HG03575 (cell line): ENCODE measurements at regions not wholly inside any gene's neighbourhood (a gene's known extent, or its start where the extent isn't known, plus 50 kb on each side); places are given as distances from the start of the nearest gene placed in this dataset.

Experiments
- ATAC-seq: cut with Tn5 transposase; IDR thresholded peaks from one replicate; pipeline ENCODE4 v1.9.1; 2021; ENCODE audit not compliant: unreplicated experiment, insufficient number of reproducible peaks, low FRiP score; ENCODE audit errors: extremely low read depth

GRCh38 chr9:23050548-23050947 is 603.9 kb downstream of the DMRTA1 start:
- no peak for ATAC-seq

- no peak for ATAC-seq
These were observed 626.5 kb downstream of the DMRTA1 start for GRCh38 chr9:23073136-23073535.

GRCh38 chr9:23079798-23080197 is 633.2 kb downstream of the DMRTA1 start:
- no peak for ATAC-seq

GRCh38 chr9:23081377-23081776 is 634.8 kb downstream of the DMRTA1 start:
- ATAC-seq = no peak

GRCh38 chr9:23088932-23089364 is 642.3 kb downstream of the DMRTA1 start:
- no peak for ATAC-seq

- no peak for ATAC-seq
These were observed 671.0 kb downstream of the DMRTA1 start for GRCh38 chr9:23117616-23118015.

- ATAC-seq = no peak
These were observed 674.0 kb downstream of the DMRTA1 start for GRCh38 chr9:23120630-23121029.

- ATAC-seq = no peak
These were observed 676.5 kb downstream of the DMRTA1 start for GRCh38 chr9:23123048-23123632.

GRCh38 chr9:23145467-23145866 is 680.6 kb downstream of the ELAVL2 start:
- ATAC-seq = no peak

- ATAC-seq = no peak
These were observed 673.0 kb downstream of the ELAVL2 start for GRCh38 chr9:23153058-23153457.

- no peak for ATAC-seq
These were observed 665.5 kb downstream of the ELAVL2 start for GRCh38 chr9:23160491-23160890.

GRCh38 chr9:23160952-23161469 is 665.0 kb downstream of the ELAVL2 start:
- no peak for ATAC-seq

GRCh38 chr9:23162789-23163188 is 663.3 kb downstream of the ELAVL2 start:
- ATAC-seq = no peak

- no peak for ATAC-seq
These were observed 654.6 kb downstream of the ELAVL2 start for GRCh38 chr9:23171479-23171878.

- no peak for ATAC-seq
These were observed 653.8 kb downstream of the ELAVL2 start for GRCh38 chr9:23172206-23172605.

GRCh38 chr9:23172979-23173637 is 652.9 kb downstream of the ELAVL2 start:
- no peak for ATAC-seq

- no peak for ATAC-seq
These were observed 631.8 kb downstream of the ELAVL2 start for GRCh38 chr9:23194281-23194680.

- ATAC-seq = no peak
These were observed 610.4 kb downstream of the ELAVL2 start for GRCh38 chr9:23215688-23216087.

GRCh38 chr9:23219471-23219870 is 606.6 kb downstream of the ELAVL2 start:
- ATAC-seq = no peak

- no peak for ATAC-seq
These were observed 605.9 kb downstream of the ELAVL2 start for GRCh38 chr9:23220171-23220570.

GRCh38 chr9:23220957-23221356 is 605.1 kb downstream of the ELAVL2 start:
- ATAC-seq = no peak
